Fibroblast of pulmonary artery (primary cell): ENCODE measurements at regions not wholly inside any gene's neighbourhood (a gene's known extent, or its start where the extent isn't known, plus 50 kb on each side); places are given as distances from the start of the nearest gene placed in this dataset.
"Not testable (repeated sequence)": the region's sequence is repeated elsewhere in the genome, so short reads cannot be mapped to it uniquely, and the experiment has no call there.

Experiments
- DNase-seq: peaks from one replicate; pipeline ENCODE4 v3.0.0-alpha.2; 2010; ENCODE audit warnings: low read depth
- H3K4me3 ChIP-seq: replicated peaks from 2 replicates; pipeline ENCODE4 v1.5.1; 2011; ENCODE audit warnings: low read depth, mild to moderate bottlenecking, control low read depth, low read length, moderate library complexity
- CTCF ChIP-seq: IDR thresholded peaks from 2 replicates; pipeline ENCODE4 v1.5.1; 2011; ENCODE audit warnings: mild to moderate bottlenecking, control low read depth, low read length, inconsistent platforms; ENCODE audit errors: missing control alignments

GRCh38 chr7:106345421-106346166 is 60.8 kb upstream of the NAMPT start:
- H3K4me3 ChIP-seq = no peak overlapping the region
- DNase-seq = peak; percentile 75
- no peak for TF ChIP-seq CTCF

- peak; percentile 55 for DNase-seq
- no peak for TF ChIP-seq CTCF
- H3K4me3 ChIP-seq = no peak overlapping the region
These were observed 60.1 kb upstream of the NAMPT start for GRCh38 chr7:106344861-106345260.

GRCh38 chr7:106344211-106344610 is 59.4 kb upstream of the NAMPT start:
- no peak overlapping the region for H3K4me3 ChIP-seq
- no peak for DNase-seq
- TF ChIP-seq CTCF = no peak

- not testable (repeated sequence) for DNase-seq, H3K4me3 ChIP-seq
These were observed 57.3 kb upstream of the NAMPT start for GRCh38 chr7:106342049-106342448.

GRCh38 chr7:106340247-106340596 is 55.4 kb upstream of the NAMPT start:
- DNase-seq, H3K4me3 ChIP-seq: not testable (repeated sequence)

GRCh38 chr7:106339513-106340246 is 54.9 kb upstream of the NAMPT start:
- DNase-seq = no peak
- H3K4me3 ChIP-seq = no peak overlapping the region
- no peak for TF ChIP-seq CTCF

GRCh38 chr7:106337754-106338153 is 53.0 kb upstream of the NAMPT start:
- no peak for DNase-seq
- no peak overlapping the region for H3K4me3 ChIP-seq
- TF ChIP-seq CTCF = no peak

- DNase-seq = no peak
- no peak for TF ChIP-seq CTCF
- H3K4me3 ChIP-seq = no peak overlapping the region
These were observed 51.0 kb upstream of the NAMPT start for GRCh38 chr7:106335814-106336213.
